K562 (cell line): ENCODE measurements at regions not wholly inside any gene's neighbourhood (a gene's known extent, or its start where the extent isn't known, plus 50 kb on each side); places are given as distances from the start of the nearest gene placed in this dataset.

Experiments used
- EZH2 ChIP-seq: IDR thresholded peaks from 2 replicates; pipeline ENCODE4 v1.6.1; 2012; ENCODE audit warnings: low read depth, mild to moderate bottlenecking, inconsistent platforms, low read length, borderline replicate concordance
- JUND ChIP-seq, 2 experiments: IDR thresholded peaks; 2 replicates in 1 of 2; 3 replicates in 1 of 2; pipeline ENCODE4 v1.6.1; 2011; ENCODE audit warnings: borderline replicate concordance in 2 of 2, low read depth in 2 of 2, low read length in 2 of 2, improper control_type of control experiment in 1 of 2, missing biosample characterization in 1 of 2, missing genetic modification characterization in 1 of 2, missing genetic modification reagents in 1 of 2
- TEAD4 ChIP-seq, 2 experiments: sonication (generic) in 1 of 2; formaldehyde crosslinking in 1 of 2; IDR thresholded peaks; 2 replicates each; pipeline versions ENCODE4 v1.6.1 to v1.8.0; 2012 to 2022; ENCODE audit warnings: borderline replicate concordance in 1 of 2, inconsistent platforms in 1 of 2, low read length in 1 of 2, mild to moderate bottlenecking in 1 of 2, missing genetic modification reagents in 1 of 2

- no peak for TF ChIP-seq JUND (IDR thresholded peaks at IDR 0.05; ENCODE audit: borderline replicate concordance, low read depth, low read length)
- TF ChIP-seq JUND (tag; IDR thresholded peaks at IDR 0.05; ENCODE audit: borderline replicate concordance, low read depth, low read length) = no peak
- TF ChIP-seq TEAD4 (IDR thresholded peaks at IDR 0.05; ENCODE audit: low read length) = no peak
- no peak for TF ChIP-seq TEAD4 (CRISPR knock-in tag; IDR thresholded peaks at IDR 0.05; ENCODE audit: borderline replicate concordance)
- no peak for TF ChIP-seq EZH2
Measured at GRCh38 chr10:36018996-36019395, 376.9 kb upstream of the FZD8 start.
